ENCODE measurements at regions not wholly inside any gene's neighbourhood (a gene's known extent, or its start where the extent isn't known, plus 50 kb on each side); places are given as distances from the start of the nearest gene placed in this dataset.

DNA sequence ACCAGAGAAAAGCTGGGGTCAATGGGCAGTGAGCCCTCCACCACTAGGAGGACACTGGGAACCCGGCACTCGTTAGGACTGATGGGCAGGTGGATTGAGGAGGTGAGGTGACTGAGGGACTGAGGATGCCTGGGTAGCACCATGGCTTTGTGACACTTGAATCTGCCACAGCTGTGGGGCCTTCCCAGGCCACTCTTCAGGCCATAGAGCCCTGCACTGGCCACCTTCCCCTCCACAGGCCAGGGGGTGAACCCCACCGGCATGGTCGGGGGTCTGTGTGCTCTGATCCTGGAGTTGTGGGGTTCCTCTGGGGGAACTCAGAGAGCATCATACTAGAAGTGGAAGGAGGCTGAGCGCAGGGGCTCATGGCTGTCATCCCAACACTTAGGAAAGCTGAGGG, 423.5 kb downstream of the ZNF536 start:
- H3K4me3 ChIP-seq (ENCODE audit: low read depth, low read length): no peak overlapping the region
- TF ChIP-seq, protein P1, sequence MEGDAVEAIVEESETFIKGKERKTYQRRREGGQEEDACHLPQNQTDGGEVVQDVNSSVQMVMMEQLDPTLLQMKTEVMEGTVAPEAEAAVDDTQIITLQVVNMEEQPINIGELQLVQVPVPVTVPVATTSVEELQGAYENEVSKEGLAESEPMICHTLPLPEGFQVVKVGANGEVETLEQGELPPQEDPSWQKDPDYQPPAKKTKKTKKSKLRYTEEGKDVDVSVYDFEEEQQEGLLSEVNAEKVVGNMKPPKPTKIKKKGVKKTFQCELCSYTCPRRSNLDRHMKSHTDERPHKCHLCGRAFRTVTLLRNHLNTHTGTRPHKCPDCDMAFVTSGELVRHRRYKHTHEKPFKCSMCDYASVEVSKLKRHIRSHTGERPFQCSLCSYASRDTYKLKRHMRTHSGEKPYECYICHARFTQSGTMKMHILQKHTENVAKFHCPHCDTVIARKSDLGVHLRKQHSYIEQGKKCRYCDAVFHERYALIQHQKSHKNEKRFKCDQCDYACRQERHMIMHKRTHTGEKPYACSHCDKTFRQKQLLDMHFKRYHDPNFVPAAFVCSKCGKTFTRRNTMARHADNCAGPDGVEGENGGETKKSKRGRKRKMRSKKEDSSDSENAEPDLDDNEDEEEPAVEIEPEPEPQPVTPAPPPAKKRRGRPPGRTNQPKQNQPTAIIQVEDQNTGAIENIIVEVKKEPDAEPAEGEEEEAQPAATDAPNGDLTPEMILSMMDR (IDR thresholded peaks at IDR 0.05; ENCODE audit: insufficient read depth, low read depth, low read length): no peak
- DNase-seq (ENCODE audit: low read depth): no peak

DNA sequence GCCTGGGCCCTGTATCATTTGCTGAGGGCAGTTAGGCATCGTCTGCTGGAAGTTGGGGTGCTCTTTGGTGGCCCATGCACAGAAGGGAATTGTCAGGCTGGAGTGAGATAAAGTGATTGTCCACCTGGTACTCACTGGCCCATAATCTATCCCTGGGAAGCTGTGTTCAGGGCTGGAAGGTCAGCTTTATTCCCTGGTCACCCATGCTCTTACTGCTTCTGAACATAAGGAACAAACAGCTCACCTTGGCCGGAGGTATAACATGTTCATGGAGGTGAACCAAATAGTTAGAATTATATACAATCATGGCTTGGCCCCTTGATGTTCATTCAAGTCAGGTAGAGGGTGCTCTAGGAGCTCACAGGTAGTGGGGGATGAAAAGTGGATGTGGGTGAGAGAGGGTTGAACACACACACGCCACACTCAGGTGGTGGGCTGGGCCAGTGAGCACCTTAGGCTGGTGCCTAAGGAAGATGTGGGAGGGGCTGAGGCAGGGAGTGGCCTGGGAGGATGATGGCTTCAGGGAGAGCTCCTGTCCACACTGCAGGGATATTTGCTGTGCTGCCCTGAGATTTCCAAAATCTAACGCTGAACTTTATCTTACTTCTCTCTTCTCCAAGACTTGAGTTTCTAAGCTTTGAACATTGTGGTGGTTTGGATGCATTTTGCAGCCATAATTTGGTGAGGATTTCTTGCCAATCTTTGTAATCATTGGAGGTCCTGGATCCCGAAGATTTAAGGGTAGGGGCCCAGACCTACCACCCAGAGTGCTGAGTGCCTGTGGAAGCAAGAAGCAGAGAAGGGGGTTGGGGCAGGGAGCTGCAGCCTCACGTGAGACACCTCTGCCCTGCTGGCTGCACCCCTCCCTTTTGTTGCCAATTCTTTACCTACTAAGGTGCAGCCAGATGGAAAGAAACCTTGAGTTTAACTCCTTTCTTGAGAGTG, 420.6 kb downstream of the ZNF536 start:
- no peak overlapping the region for H3K4me3 ChIP-seq (ENCODE audit: low read depth, low read length)
- DNase-seq (ENCODE audit: low read depth): no peak
- TF ChIP-seq, protein P1 (IDR thresholded peaks at IDR 0.05; ENCODE audit: insufficient read depth, low read depth, low read length): no peak

DNA sequence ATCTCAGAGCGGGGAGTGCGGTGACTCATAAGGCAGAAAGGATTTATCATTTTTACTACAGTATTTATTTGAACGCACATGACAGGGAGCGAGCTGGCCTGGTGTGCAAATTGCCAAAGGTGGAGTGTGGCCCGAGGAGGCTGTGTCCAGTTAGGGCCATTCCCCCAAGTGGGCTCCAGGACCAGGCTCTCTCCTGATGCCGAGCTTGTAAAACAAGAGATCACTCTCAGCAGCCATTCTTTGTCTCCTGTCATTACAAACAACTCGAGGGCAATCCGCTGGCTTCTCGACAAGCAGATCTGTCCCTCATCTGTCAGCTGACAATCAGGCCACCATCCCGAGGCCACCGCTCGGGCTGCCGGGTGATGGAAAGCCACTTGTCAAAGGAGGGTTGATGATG, 418.9 kb downstream of the ZNF536 start:
- no peak for DNase-seq (ENCODE audit: low read depth)
- TF ChIP-seq, protein P1 (IDR thresholded peaks at IDR 0.05; ENCODE audit: insufficient read depth, low read depth, low read length): no peak
- H3K4me3 ChIP-seq (ENCODE audit: low read depth, low read length): no peak overlapping the region

DNA sequence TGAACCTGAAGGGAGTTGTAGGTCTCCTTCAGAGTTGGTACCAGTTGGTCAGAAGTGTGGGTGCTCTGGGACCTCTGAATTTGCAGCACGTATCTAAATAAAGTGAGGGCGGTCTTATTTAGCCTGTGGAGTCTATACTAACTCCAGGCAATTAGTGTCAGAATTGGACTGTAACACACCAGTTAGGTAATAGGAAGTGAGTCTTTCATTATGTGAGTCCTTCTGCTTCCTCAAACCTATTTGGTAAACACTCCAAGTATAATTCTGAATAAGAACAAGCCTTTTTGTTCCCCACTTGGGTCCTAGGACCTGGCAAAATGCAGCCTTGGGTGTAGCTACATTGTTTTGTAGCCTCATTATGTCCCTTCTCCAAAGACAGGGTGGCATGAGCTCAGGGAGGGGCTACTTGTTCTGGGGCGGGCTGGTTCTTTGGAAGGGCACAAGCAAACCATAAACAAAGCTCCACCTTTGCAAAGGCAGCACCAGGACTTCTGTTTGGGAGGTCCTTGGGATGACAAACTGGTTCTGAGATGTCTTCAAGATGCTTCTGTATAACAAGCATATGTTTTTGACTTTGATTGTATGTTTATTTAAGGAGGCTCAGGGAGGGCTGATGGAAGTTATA, 418.0 kb downstream of the ZNF536 start:
- TF ChIP-seq, protein P1 (IDR thresholded peaks at IDR 0.05; ENCODE audit: insufficient read depth, low read depth, low read length): no peak
- H3K4me3 ChIP-seq (ENCODE audit: low read depth, low read length): no peak overlapping the region
- no peak for DNase-seq (ENCODE audit: low read depth)

DNA sequence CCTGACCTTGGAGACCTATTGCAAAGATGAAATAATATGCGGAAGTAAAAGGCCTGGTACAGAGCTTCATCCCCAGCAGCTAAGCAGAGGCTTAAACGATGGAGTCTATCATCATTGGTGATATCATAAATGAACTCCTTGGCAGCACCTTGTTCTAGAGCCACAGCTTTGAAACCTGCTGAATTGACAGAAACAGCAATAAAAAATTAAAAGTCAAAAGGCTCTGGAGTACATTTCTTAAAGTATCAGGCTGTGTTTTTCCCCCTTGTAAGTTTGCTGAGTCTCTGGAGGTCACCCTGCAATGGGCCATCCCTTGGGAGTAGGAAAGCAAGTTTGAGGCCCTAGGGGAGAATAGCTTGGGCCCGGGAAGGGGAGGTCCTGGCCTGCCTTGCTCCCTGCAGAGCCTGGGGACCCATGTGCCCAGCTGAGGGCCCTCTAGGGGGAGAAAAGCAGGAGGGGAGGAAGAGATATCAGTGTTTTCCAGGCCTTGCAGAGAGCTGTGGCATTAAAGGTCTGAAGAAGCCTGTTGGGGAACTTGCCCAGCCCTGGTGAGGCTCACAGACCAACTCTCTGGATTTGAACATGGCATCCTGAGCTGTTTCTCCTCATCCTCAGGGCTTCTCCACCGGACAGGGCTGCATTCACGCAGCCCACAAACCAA, 416.1 kb downstream of the ZNF536 start:
- DNase-seq (ENCODE audit: low read depth): no peak
- no peak overlapping the region for H3K4me3 ChIP-seq (ENCODE audit: low read depth, low read length)
- TF ChIP-seq, protein P1 (IDR thresholded peaks at IDR 0.05; ENCODE audit: insufficient read depth, low read depth, low read length): no peak

DNA sequence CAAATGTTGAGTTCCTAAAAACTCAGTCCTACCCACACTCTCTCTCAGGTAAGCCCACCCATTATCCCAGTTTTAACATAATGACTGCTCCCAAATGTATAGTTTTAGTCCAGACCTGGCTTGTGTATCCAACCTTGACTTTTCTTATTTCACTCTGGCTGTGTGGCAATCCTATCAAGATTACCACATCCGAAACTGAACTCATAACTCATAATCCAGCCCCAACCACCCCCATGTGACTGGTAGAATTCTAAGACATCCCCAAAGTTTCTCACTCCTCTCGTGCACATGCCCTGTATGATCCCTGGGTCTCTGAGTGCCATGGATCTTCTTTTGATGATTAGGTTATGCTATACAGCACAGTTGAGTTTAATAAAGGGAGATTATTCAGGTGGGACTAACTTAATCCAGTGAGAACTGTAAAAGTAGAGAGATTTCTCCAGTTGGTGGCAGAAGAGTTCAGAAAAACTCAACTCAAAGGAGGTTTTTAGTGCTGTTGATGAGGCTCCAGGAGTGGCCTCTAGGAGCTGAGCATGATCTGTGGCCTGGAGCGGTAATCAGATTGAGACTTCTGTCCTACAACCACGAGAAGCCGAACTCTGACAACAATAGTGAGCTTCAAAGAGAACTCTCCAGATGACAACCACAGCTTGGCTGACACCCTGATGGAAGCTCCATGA, 413.4 kb downstream of the ZNF536 start:
- TF ChIP-seq, protein P1 (IDR thresholded peaks at IDR 0.05; ENCODE audit: insufficient read depth, low read depth, low read length): no peak
- DNase-seq (ENCODE audit: low read depth): no peak

More for the DNA sequence above, 413.4 kb downstream of the ZNF536 start:
- no peak overlapping the region for H3K4me3 ChIP-seq (ENCODE audit: low read depth, low read length)

All from fibroblast of villous mesenchyme (primary cell).